WTC11 (cell line): ENCODE measurements at regions not wholly inside any gene's neighbourhood (a gene's known extent, or its start where the extent isn't known, plus 50 kb on each side); places are given as distances from the start of the nearest gene placed in this dataset.

Source experiments
- ATAC-seq: fragments of 200-7000 bp; cut with Tn5 transposase; 2 replicates; pipeline ENCODE4 v1.10.0; 2021; ENCODE audit warnings: mild to moderate bottlenecking, moderate library complexity
- CTCF ChIA-PET: fragments of 300-600 bp; sonication (Branson Sonifier 250); formaldehyde crosslinking; loops from one replicate; lab custom pipeline; 2021; ENCODE audit warnings: antibody characterized with exemption; lab: Charles Lee
- POLR2A ChIA-PET: fragments of 350-600 bp; sonication (Branson Sonifier 250); formaldehyde crosslinking; loops from one replicate; lab custom pipeline; 2021; ENCODE audit warnings: antibody characterized with exemption; lab: Charles Lee
- DNase-seq: peaks from one replicate; pipeline ENCODE4 v3.0.0; 2021; ENCODE audit warnings: low spot score
- H3K27ac Mint-ChIP-seq: 2 replicates; pipeline ENCODE4 v1.8.0; 2021; ENCODE audit warnings: mixed read lengths
- H3K27me3 Mint-ChIP-seq: 2 replicates; pipeline ENCODE4 v1.8.0; 2021; ENCODE audit warnings: low read depth, mild to moderate bottlenecking, moderate library complexity, mixed read lengths
- H3K36me3 Mint-ChIP-seq: 2 replicates; pipeline ENCODE4 v1.8.0; 2021; ENCODE audit warnings: mixed read lengths
- H3K4me1 Mint-ChIP-seq: 2 replicates; pipeline ENCODE4 v1.8.0; 2022; ENCODE audit warnings: mixed read lengths
- H3K4me3 Mint-ChIP-seq: 2 replicates; pipeline ENCODE4 v1.8.0; 2021; ENCODE audit warnings: mild to moderate bottlenecking, moderate library complexity, mixed read lengths
- H3K9me3 Mint-ChIP-seq: 2 replicates; pipeline ENCODE4 v1.8.0; 2021; ENCODE audit warnings: mixed read lengths
- CBFB ChIP-seq: sonication (generic); formaldehyde crosslinking; IDR thresholded peaks from 2 replicates; pipeline ENCODE4 v1.8.1; 2022; ENCODE audit warnings: mild to moderate bottlenecking, low read depth, missing genetic modification reagents
- FOXK1 ChIP-seq: sonication (generic); formaldehyde crosslinking; IDR thresholded peaks from 2 replicates; pipeline ENCODE4 v1.8.0; 2022; ENCODE audit warnings: mild to moderate bottlenecking, moderate library complexity, missing genetic modification reagents
- IRF1 ChIP-seq: sonication (generic); formaldehyde crosslinking; IDR thresholded peaks from 2 replicates; pipeline ENCODE4 v1.8.0; 2023; ENCODE audit warnings: missing genetic modification reagents
- NFE2L1 ChIP-seq: sonication (generic); formaldehyde crosslinking; IDR thresholded peaks from 2 replicates; pipeline ENCODE4 v1.8.1; 2023; ENCODE audit warnings: missing genetic modification reagents
- NFYB ChIP-seq: sonication (generic); formaldehyde crosslinking; conservative IDR thresholded peaks from 2 replicates; pipeline ENCODE4 v1.8.0; 2022; ENCODE audit warnings: low read depth, missing genetic modification reagents
- NR2C2 ChIP-seq: sonication (generic); formaldehyde crosslinking; IDR thresholded peaks from 2 replicates; pipeline ENCODE4 v1.8.0; 2022; ENCODE audit warnings: mild to moderate bottlenecking, missing genetic modification reagents
- PRRX2 ChIP-seq: fragments of 250-450 bp; sonication (Bioruptor Pico); IDR thresholded peaks from 2 replicates; pipeline ENCODE4 v1.8.0; 2021; ENCODE audit warnings: mild to moderate bottlenecking
- SOX15 ChIP-seq: fragments of 250-450 bp; sonication (Bioruptor Pico); IDR thresholded peaks from 2 replicates; pipeline ENCODE4 v1.9.0; 2021; ENCODE audit warnings: mild to moderate bottlenecking
- SP1 ChIP-seq: sonication (generic); formaldehyde crosslinking; conservative IDR thresholded peaks from 2 replicates; pipeline ENCODE4 v1.8.1; 2022; ENCODE audit warnings: missing genetic modification reagents
- STAT6 ChIP-seq: sonication (generic); formaldehyde crosslinking; conservative IDR thresholded peaks from 2 replicates; pipeline ENCODE4 v1.8.1; 2023; ENCODE audit warnings: mild to moderate bottlenecking, low read depth, missing genetic modification reagents, moderate library complexity
- TEAD4 ChIP-seq: sonication (generic); formaldehyde crosslinking; IDR thresholded peaks from 2 replicates; pipeline ENCODE4 v1.8.0; 2022; ENCODE audit warnings: mild to moderate bottlenecking, missing genetic modification reagents
- ZBTB21 ChIP-seq: sonication (generic); formaldehyde crosslinking; IDR thresholded peaks from 2 replicates; pipeline ENCODE4 v1.8.1; 2023; ENCODE audit warnings: mild to moderate bottlenecking, missing genetic modification reagents, borderline replicate concordance
- ZBTB43 ChIP-seq: sonication (generic); formaldehyde crosslinking; IDR thresholded peaks from 2 replicates; pipeline ENCODE4 v1.8.1; 2023; ENCODE audit warnings: mild to moderate bottlenecking, missing genetic modification reagents
- ZNF219 ChIP-seq: sonication (generic); formaldehyde crosslinking; IDR thresholded peaks from 2 replicates; pipeline ENCODE4 v1.8.0; 2023; ENCODE audit warnings: missing genetic modification reagents, mild to moderate bottlenecking, borderline replicate concordance
- ZNF263 ChIP-seq: sonication (generic); formaldehyde crosslinking; IDR thresholded peaks from 2 replicates; pipeline ENCODE4 v1.8.1; 2022; ENCODE audit warnings: low read depth, mild to moderate bottlenecking, moderate library complexity, missing genetic modification reagents
- TF ChIP-seq, protein P1 (sequence below): sonication (generic); formaldehyde crosslinking; IDR thresholded peaks from 2 replicates; pipeline ENCODE4 v1.8.1; 2023; ENCODE audit warnings: mild to moderate bottlenecking, moderate library complexity, missing genetic modification reagents
- TF ChIP-seq, protein P2 (sequence below): fragments of 250-450 bp; sonication (Bioruptor Pico); IDR thresholded peaks from 2 replicates; pipeline ENCODE4 v1.9.0; 2021; ENCODE audit warnings: mild to moderate bottlenecking
- TF ChIP-seq, protein P3 (sequence below): sonication (generic); formaldehyde crosslinking; IDR thresholded peaks from 2 replicates; pipeline ENCODE4 v1.8.1; 2022; ENCODE audit warnings: low read depth, missing genetic modification reagents, borderline replicate concordance
- TF ChIP-seq, protein P4 (sequence below): fragments of 250-450 bp; sonication (Bioruptor Pico); IDR thresholded peaks from 2 replicates; pipeline ENCODE4 v1.9.0; 2021; ENCODE audit warnings: moderate library complexity, mild to moderate bottlenecking, inconsistent platforms, borderline replicate concordance
- TF ChIP-seq, protein P5 (sequence below): fragments of 200-600 bp; IDR thresholded peaks from 2 replicates; pipeline ENCODE4 v1.8.0; 2022; ENCODE audit warnings: antibody characterized with exemption

GRCh38 chr14:39548358-39548757 lies 116.1 kb upstream of the FBXO33 start:
- no peaks in the 10 kb centered on the region for H3K4me1 Mint-ChIP-seq
- no peak overlapping the region for H3K27ac Mint-ChIP-seq
- H3K4me3 Mint-ChIP-seq: no peak overlapping the region
- ChIA-PET CTCF (interaction anchor here (0.7 kb wide), 1 partner anchor 57 kb away, joined by 3 read pairs; no protein-coding TSS in a partner anchor), POLR2A (no interaction called here)
- peaks cover 19% of the 10 kb centered on the region for H3K9me3 Mint-ChIP-seq
- no peak for DNase-seq
- ATAC-seq: no peak
- TF ChIP-seq CBFB (CRISPR knock-in tag) (no peak), ZNF263 (no peak), SP1 (CRISPR knock-in tag) (no peak), PRRX2 (CRISPR knock-in tag) (no peak), STAT6 (no peak), FOXK1 (CRISPR knock-in tag) (no peak), NFE2L1 (CRISPR knock-in tag) (no peak), IRF1 (CRISPR knock-in tag) (no peak), NR2C2 (no peak), ZNF219 (CRISPR knock-in tag) (no peak), SOX15 (CRISPR knock-in tag) (no peak), ZBTB43 (no peak), TEAD4 (CRISPR knock-in tag) (no peak), ZBTB21 (CRISPR knock-in tag) (no peak), NFYB (no peak)
- TF ChIP-seq, protein P1, sequence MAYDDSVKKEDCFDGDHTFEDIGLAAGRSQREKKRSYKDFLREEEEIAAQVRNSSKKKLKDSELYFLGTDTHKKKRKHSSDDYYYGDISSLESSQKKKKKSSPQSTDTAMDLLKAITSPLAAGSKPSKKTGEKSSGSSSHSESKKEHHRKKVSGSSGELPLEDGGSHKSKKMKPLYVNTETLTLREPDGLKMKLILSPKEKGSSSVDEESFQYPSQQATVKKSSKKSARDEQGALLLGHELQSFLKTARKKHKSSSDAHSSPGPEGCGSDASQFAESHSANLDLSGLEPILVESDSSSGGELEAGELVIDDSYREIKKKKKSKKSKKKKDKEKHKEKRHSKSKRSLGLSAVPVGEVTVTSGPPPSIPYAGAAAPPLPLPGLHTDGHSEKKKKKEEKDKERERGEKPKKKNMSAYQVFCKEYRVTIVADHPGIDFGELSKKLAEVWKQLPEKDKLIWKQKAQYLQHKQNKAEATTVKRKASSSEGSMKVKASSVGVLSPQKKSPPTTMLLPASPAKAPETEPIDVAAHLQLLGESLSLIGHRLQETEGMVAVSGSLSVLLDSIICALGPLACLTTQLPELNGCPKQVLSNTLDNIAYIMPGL (CRISPR knock-in tag): no peak
- TF ChIP-seq, protein P2, sequence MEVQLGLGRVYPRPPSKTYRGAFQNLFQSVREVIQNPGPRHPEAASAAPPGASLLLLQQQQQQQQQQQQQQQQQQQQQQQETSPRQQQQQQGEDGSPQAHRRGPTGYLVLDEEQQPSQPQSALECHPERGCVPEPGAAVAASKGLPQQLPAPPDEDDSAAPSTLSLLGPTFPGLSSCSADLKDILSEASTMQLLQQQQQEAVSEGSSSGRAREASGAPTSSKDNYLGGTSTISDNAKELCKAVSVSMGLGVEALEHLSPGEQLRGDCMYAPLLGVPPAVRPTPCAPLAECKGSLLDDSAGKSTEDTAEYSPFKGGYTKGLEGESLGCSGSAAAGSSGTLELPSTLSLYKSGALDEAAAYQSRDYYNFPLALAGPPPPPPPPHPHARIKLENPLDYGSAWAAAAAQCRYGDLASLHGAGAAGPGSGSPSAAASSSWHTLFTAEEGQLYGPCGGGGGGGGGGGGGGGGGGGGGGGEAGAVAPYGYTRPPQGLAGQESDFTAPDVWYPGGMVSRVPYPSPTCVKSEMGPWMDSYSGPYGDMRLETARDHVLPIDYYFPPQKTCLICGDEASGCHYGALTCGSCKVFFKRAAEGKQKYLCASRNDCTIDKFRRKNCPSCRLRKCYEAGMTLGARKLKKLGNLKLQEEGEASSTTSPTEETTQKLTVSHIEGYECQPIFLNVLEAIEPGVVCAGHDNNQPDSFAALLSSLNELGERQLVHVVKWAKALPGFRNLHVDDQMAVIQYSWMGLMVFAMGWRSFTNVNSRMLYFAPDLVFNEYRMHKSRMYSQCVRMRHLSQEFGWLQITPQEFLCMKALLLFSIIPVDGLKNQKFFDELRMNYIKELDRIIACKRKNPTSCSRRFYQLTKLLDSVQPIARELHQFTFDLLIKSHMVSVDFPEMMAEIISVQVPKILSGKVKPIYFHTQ (CRISPR knock-in tag): no peak
- TF ChIP-seq, protein P3, sequence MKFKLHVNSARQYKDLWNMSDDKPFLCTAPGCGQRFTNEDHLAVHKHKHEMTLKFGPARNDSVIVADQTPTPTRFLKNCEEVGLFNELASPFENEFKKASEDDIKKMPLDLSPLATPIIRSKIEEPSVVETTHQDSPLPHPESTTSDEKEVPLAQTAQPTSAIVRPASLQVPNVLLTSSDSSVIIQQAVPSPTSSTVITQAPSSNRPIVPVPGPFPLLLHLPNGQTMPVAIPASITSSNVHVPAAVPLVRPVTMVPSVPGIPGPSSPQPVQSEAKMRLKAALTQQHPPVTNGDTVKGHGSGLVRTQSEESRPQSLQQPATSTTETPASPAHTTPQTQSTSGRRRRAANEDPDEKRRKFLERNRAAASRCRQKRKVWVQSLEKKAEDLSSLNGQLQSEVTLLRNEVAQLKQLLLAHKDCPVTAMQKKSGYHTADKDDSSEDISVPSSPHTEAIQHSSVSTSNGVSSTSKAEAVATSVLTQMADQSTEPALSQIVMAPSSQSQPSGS (CRISPR knock-in tag): no peak
- TF ChIP-seq, protein P4, sequence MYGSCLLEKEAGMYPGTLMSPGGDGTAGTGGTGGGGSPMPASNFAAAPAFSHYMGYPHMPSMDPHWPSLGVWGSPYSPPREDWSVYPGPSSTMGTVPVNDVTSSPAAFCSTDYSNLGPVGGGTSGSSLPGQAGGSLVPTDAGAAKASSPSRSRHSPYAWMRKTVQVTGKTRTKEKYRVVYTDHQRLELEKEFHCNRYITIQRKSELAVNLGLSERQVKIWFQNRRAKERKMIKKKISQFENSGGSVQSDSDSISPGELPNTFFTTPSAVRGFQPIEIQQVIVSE (CRISPR knock-in tag): no peak
- TF ChIP-seq, protein P5, sequence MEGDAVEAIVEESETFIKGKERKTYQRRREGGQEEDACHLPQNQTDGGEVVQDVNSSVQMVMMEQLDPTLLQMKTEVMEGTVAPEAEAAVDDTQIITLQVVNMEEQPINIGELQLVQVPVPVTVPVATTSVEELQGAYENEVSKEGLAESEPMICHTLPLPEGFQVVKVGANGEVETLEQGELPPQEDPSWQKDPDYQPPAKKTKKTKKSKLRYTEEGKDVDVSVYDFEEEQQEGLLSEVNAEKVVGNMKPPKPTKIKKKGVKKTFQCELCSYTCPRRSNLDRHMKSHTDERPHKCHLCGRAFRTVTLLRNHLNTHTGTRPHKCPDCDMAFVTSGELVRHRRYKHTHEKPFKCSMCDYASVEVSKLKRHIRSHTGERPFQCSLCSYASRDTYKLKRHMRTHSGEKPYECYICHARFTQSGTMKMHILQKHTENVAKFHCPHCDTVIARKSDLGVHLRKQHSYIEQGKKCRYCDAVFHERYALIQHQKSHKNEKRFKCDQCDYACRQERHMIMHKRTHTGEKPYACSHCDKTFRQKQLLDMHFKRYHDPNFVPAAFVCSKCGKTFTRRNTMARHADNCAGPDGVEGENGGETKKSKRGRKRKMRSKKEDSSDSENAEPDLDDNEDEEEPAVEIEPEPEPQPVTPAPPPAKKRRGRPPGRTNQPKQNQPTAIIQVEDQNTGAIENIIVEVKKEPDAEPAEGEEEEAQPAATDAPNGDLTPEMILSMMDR: no peak
- no peaks in the 10 kb centered on the region; the same call in 1 of the 2 replicates for H3K27me3 Mint-ChIP-seq
- peaks cover 5% of the 10 kb centered on the region for H3K36me3 Mint-ChIP-seq
